BLaER1 treated with 17β-estradiol and CSF1 and Interleukin-3, amounts not matched to agents 10 nM and 100 nM (cell line): ENCODE measurements at regions not wholly inside any gene's neighbourhood (a gene's known extent, or its start where the extent isn't known, plus 50 kb on each side); places are given as distances from the start of the nearest gene placed in this dataset.
A peak's percentile ranks its signal among the peaks of the same experiment; 100 is the strongest.

Experiments
- H3K27ac ChIP-seq, 11 experiments: shearing (Covaris generic); formaldehyde crosslinking; 2 replicates each; pipeline ENCODE4 v1.8.1; 2022
- H3K27me3 ChIP-seq, 11 experiments: shearing (Covaris generic); formaldehyde crosslinking; 2 replicates each; pipeline ENCODE4 v1.8.1; 2022
- H3K36me3 ChIP-seq, 11 experiments: shearing (Covaris generic); formaldehyde crosslinking; 2 replicates each; pipeline ENCODE4 v1.8.1; 2022
- H3K4me1 ChIP-seq, 10 experiments: shearing (Covaris generic); formaldehyde crosslinking; 2 replicates each; pipeline ENCODE4 v1.8.1; 2022
- H3K4me2 ChIP-seq, 11 experiments: shearing (Covaris generic); formaldehyde crosslinking; 2 replicates each; pipeline ENCODE4 v1.8.1; 2022
- H3K4me3 ChIP-seq, 10 experiments: shearing (Covaris generic); formaldehyde crosslinking; 2 replicates each; pipeline ENCODE4 v1.8.1; 2022
- H3K9ac ChIP-seq, 11 experiments: shearing (Covaris generic); formaldehyde crosslinking; 2 replicates each; pipeline ENCODE4 v1.8.1; 2022
- H3K9me3 ChIP-seq, 11 experiments: shearing (Covaris generic); formaldehyde crosslinking; replicated peaks in 1 of 11; 2 replicates each; pipeline ENCODE4 v1.8.1; 2022
- H4K20me1 ChIP-seq, 11 experiments: shearing (Covaris generic); formaldehyde crosslinking; 2 replicates each; pipeline ENCODE4 v1.8.1; 2022
- Cebpa-rat ChIP-seq, 11 experiments: shearing (Covaris generic); IDR thresholded peaks; 2 replicates each; pipeline ENCODE4 v1.8.1; 2022

DNA sequence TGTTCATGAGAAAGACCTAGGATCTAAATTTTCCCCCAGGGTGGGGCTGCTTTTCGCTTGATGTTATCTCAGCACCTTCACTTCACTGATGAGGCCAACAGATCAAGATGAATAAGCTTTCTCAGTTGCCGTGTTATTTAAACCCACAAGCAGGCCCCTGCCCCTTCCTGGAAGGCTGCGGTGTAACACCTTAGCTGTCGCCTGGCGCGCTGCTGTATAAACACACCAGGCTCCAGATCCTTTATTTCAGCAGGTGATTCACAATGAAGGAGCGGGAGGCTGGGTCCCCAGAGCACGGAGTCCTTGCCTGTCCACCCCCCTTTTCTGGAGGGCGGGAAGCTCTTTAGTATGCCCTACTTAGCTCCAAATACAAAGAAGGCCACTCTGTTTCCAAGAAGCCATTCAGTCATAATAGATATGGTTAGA lies 515.4 kb downstream of the FUT8 start:
- H3K36me3 ChIP-seq, result no peaks in the 10 kb centered on the region
- H3K9me3 ChIP-seq, result no peaks in the 10 kb centered on the region
- no peak overlapping the region for H3K27ac ChIP-seq
- no peak overlapping the region for H3K4me2 ChIP-seq
- no peaks in the 10 kb centered on the region for H4K20me1 ChIP-seq
- no peaks in the 10 kb centered on the region for H3K27me3 ChIP-seq
- no peak for TF ChIP-seq Cebpa-rat (IDR thresholded peaks at IDR 0.05)
- no peak overlapping the region for H3K4me3 ChIP-seq
- H3K4me1 ChIP-seq, result no peaks in the 10 kb centered on the region
- H3K9ac ChIP-seq, result no peak overlapping the region

DNA sequence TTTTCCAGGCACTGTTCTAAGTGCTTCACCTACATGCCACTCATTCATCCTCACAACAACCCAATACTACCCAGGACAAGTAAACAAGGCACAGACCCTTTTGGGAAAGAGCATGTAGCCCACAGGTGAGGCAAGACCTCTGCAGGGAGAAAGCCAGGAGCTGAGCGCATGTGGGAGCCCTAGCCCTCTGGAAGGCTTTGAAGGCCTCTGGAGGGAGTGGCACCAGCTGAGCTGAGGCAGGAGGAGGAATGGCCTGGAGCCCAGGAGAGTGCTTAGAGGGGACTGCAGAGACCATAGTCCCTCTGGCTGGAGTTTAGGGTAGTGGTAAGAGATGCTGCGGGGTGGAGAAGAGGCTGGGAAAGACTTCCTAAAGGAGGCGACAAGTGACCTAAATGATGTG lies 516.5 kb downstream of the FUT8 start:
- H3K4me3 ChIP-seq, result no peak overlapping the region
- TF ChIP-seq Cebpa-rat (IDR thresholded peaks at IDR 0.05), result no peak
- no peaks in the 10 kb centered on the region for H4K20me1 ChIP-seq

DNA sequence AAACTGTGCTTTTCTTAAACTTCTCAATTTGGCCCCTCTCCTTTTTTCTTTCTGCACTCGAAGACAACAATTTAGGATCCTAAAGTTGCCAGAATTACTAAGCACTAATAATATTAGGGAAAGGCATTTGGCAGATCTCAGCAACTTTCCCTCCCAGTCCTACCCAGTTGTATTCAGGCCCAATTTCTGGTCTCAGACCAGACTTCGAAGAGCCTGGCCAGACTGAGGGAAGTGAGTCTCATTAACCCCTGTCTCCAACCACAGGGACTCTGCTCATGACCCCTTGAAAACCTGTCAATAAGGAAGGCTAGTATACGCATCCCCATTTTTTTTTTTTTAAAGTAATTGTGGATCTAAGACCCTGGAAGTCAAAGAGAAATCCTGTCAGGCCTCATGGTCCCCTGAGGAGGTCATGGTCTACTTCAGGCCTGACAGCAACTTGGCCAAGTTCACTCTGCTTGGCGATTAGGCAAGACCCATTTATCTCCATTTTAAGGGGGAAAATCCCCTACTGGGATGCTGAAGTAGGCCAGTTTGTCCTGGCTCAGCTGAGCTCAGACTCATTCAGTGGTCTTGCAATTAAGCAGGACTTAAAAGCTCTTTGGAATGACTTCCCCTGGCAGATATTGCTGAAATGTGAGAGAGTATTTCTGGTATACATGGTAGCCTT lies 521.0 kb downstream of the FUT8 start:
- TF ChIP-seq Cebpa-rat (IDR thresholded peaks at IDR 0.05), result no peak
- Histone ChIP-seq H3K4me1 (peaks cover 7 to 21% (median 15%) of the 10 kb centered on the region in 10 experiments), H3K4me2 (no peak overlapping the region), H3K27ac (no peak overlapping the region), H3K27me3 (no peaks in the 10 kb centered on the region), H4K20me1 (no peaks in the 10 kb centered on the region), H3K9me3 (peaks cover 0 to 11% (median 0%) of the 10 kb centered on the region in 11 experiments; a peak in 4 of 22 replicates), H3K4me3 (no peak overlapping the region), H3K36me3 (no peaks in the 10 kb centered on the region), H3K9ac (no peak overlapping the region)

More for the DNA sequence above, 516.5 kb downstream of the FUT8 start:
- Histone ChIP-seq H3K4me1 (no peaks in the 10 kb centered on the region), H3K36me3 (no peaks in the 10 kb centered on the region), H3K4me2 (no peak overlapping the region), H3K9ac (no peak overlapping the region), H3K27ac (no peak overlapping the region), H3K9me3 (no peaks in the 10 kb centered on the region), H3K27me3 (no peaks in the 10 kb centered on the region)

DNA sequence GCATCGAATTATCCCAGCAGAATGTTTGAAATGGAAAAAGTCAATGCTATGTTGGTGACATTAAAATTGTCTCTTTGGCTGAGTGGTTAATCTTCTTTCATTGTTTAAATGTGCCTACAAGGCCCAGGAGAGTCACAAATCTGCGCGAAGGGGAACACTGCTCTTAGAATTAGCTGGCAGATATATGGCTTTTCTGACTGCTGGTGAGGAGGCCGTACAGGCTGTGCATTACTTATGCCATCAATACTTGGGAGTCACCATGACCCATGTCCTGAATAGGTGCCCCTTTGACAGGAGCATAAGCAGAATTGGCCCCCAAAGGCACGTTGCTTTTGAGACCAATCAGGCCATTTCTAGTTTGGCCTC lies 521.5 kb downstream of the FUT8 start:
- Histone ChIP-seq H3K4me2 (no peak overlapping the region), H3K9ac (no peak overlapping the region), H3K4me3 (no peak overlapping the region), H3K9me3 (peaks cover 0 to 11% (median 0%) of the 10 kb centered on the region in 11 experiments; a peak in 4 of 22 replicates), H3K27me3 (no peaks in the 10 kb centered on the region), H3K4me1 (peaks cover 7 to 21% (median 15%) of the 10 kb centered on the region in 10 experiments), H4K20me1 (no peaks in the 10 kb centered on the region), H3K27ac (no peak overlapping the region), H3K36me3 (no peaks in the 10 kb centered on the region)
- TF ChIP-seq Cebpa-rat (IDR thresholded peaks at IDR 0.05), result no peak

DNA sequence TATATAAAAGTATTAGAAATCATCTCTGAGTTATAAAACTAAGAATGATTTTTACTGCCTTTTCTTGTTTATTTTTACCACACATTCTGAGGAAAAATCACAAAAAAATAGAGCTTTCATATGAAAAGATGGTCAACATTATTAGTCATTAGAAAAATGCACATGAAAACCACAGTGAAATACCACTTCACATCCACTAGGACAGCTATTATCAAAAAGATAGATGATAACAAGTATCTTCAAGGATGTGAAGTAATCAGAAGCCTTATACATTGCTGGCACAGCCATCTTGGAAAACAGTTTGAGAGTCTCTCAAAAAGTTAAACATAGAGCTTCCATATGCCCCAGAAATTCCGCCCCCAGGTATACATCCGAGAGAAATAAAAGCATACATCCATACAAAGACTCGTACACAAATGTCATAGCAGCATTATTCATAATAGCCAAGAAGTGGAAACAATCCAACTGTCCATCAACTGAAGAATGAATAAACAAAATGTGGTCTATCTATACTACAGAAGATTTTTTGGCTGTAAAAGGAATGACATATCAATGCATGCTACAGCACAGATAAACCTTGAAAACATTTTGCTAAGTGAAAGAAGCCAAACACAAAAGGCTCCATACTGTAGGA lies 523.9 kb downstream of the FUT8 start:
- Histone ChIP-seq H3K27ac (no peak overlapping the region), H4K20me1 (no peaks in the 10 kb centered on the region), H3K4me1 (peaks cover 7 to 21% (median 15%) of the 10 kb centered on the region in 10 experiments), H3K27me3 (no peaks in the 10 kb centered on the region), H3K9me3 (peaks cover 0 to 11% (median 0%) of the 10 kb centered on the region in 11 experiments; a peak in 4 of 22 replicates), H3K4me3 (no peak overlapping the region), H3K36me3 (no peaks in the 10 kb centered on the region), H3K9ac (no peak overlapping the region), H3K4me2 (peak overlapping the region in 8 of 11 experiments; percentile 63 to 81 (median 72); a peak in 12 of 22 replicates)
- no peak for TF ChIP-seq Cebpa-rat (IDR thresholded peaks at IDR 0.05)

DNA sequence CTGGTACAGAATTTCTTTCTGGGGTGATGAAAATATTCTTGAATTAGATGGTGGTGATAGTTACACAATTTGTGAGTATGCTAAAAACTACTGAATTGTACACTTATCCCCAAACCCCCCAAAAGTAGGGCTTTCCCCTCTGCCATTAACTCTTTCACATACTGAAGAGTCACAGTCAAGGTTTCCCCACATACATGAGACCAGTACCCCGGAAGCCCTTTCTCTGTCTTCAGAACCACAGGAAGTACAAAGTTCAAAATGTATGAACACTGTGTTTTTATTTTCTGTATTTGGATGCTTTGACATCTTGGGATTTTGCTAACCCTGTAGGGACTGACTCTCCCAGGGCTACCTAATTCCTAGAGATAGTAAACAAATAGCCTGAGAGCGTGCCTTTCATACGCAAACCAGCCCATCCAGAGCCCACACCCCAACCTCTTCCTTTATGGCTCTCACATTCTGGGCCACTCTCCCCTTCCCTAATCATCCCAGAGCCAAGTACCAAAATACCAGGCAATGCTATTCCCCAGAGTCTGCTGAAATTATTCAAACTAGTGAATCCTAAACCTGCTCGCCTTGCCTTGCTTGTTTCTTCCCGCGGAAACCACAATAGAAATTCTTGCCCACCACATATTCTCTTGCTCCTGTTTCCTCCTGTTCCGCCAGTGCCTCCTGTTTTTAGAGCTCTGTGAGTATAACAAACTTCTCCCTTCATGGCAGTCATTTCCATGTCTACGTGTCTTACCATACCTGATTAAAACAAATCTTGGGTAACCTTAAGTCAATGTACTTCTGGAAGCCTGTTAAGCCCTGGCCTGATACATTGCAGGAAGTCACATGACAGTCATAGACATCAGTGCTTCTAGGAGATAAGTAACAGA lies 524.8 kb downstream of the FUT8 start:
- no peaks in the 10 kb centered on the region for H4K20me1 ChIP-seq
- H3K4me2 ChIP-seq, result peak overlapping the region; percentile 42 to 81 (median 70)
- H3K36me3 ChIP-seq, result no peaks in the 10 kb centered on the region
- H3K27me3 ChIP-seq, result no peaks in the 10 kb centered on the region
- H3K9ac ChIP-seq, result no peak overlapping the region
- peaks cover 0 to 11% (median 0%) of the 10 kb centered on the region in 11 experiments; a peak in 4 of 22 replicates for H3K9me3 ChIP-seq
- peaks cover 7 to 21% (median 15%) of the 10 kb centered on the region in 10 experiments for H3K4me1 ChIP-seq
- TF ChIP-seq Cebpa-rat (IDR thresholded peaks at IDR 0.05), result no peak
- H3K4me3 ChIP-seq, result no peak overlapping the region
- no peak overlapping the region for H3K27ac ChIP-seq

DNA sequence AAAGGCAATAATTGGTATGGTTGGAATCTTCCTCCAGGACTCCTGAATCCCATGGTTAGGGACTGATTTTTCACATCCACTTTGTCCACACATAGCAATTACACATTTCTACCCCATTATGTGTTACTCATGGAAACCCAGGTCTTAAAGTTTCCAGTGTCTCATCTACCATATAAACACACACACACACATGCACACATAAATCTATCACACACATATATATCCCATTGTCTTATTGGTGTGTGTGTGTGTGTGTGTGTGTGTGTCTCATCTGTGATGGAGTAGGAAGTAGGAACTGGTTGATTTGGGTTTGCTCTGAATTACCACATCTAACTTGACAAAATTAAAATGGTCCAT lies 525.4 kb downstream of the FUT8 start:
- Histone ChIP-seq H3K27me3 (no peaks in the 10 kb centered on the region), H3K4me2 (peak overlapping the region; percentile 42 to 81 (median 70); a peak in 21 of 22 replicates), H4K20me1 (no peaks in the 10 kb centered on the region), H3K4me1 (peaks cover 7 to 21% (median 15%) of the 10 kb centered on the region in 10 experiments), H3K27ac (no peak overlapping the region), H3K9ac (no peak overlapping the region), H3K36me3 (no peaks in the 10 kb centered on the region), H3K4me3 (no peak overlapping the region), H3K9me3 (peaks cover 0 to 11% (median 0%) of the 10 kb centered on the region in 11 experiments; a peak in 4 of 22 replicates)
- TF ChIP-seq Cebpa-rat (IDR thresholded peaks at IDR 0.05), result no peak

DNA sequence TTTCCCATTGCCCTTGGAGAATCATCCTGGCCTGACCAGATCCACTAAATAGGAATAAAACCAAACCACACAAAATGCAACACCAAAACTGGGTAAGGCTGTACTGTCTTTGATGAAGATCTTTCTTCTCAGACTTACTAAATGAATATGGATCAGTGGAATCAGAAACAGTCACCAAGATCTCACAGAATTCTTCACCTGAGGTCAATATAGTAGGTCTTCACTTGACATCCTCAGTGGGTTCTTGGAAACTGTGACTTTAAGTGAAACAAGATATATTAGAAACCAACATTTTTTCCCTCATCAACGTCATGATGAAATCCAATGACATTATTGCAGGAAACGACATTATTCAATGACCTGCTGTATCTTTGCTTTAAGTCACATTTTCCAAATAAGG lies 526.2 kb downstream of the FUT8 start:
- H3K4me2 ChIP-seq, result peak overlapping the region in 1 of 11 experiments; percentile 63; a peak in 1 of 22 replicates
- peaks cover 0 to 11% (median 0%) of the 10 kb centered on the region in 11 experiments; a peak in 4 of 22 replicates for H3K9me3 ChIP-seq

DNA sequence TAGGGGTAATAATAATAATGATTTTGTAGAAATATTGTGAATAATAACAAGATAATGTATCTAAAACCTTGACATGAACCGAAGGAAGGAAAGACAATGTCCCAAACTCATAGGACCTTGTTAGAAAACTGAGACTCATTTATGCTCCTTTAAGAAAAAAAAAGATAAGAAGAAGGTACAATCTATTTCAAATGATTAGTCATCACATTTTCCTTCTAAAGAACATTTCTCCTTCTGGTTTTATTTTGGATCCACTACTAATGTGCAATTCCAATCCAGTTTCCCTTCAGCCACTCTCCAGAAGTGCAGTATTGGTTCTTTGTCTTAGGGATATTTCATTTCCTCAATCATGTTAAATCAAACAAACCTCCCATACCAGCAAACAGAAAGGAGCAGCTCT lies 526.7 kb downstream of the FUT8 start:
- no peaks in the 10 kb centered on the region for H3K27me3 ChIP-seq
- H3K4me1 ChIP-seq, result peaks cover 7 to 21% (median 15%) of the 10 kb centered on the region in 10 experiments
- peaks cover 0 to 11% (median 0%) of the 10 kb centered on the region in 11 experiments; a peak in 4 of 22 replicates for H3K9me3 ChIP-seq
- TF ChIP-seq Cebpa-rat (IDR thresholded peaks at IDR 0.05), result no peak
- H3K9ac ChIP-seq, result no peak overlapping the region
- no peak overlapping the region for H3K4me3 ChIP-seq
- no peaks in the 10 kb centered on the region for H3K36me3 ChIP-seq
- H4K20me1 ChIP-seq, result no peaks in the 10 kb centered on the region
- no peak overlapping the region for H3K4me2 ChIP-seq
- no peak overlapping the region for H3K27ac ChIP-seq

More for the DNA sequence above, 526.2 kb downstream of the FUT8 start:
- Histone ChIP-seq H3K9ac (no peak overlapping the region), H3K36me3 (no peaks in the 10 kb centered on the region), H3K27me3 (no peaks in the 10 kb centered on the region), H4K20me1 (no peaks in the 10 kb centered on the region), H3K4me1 (peaks cover 7 to 21% (median 15%) of the 10 kb centered on the region in 10 experiments), H3K4me3 (no peak overlapping the region), H3K27ac (no peak overlapping the region)
- no peak for TF ChIP-seq Cebpa-rat (IDR thresholded peaks at IDR 0.05)
